HG03354 (cell line): ENCODE measurements at regions not wholly inside any gene's neighbourhood (a gene's known extent, or its start where the extent isn't known, plus 50 kb on each side); places are given as distances from the start of the nearest gene placed in this dataset.

Source experiments
- ATAC-seq: cut with Tn5 transposase; IDR thresholded peaks from one replicate; pipeline ENCODE4 v1.9.1; 2021; ENCODE audit warnings: mild to moderate bottlenecking; ENCODE audit not compliant: unreplicated experiment, poor library complexity, severe bottlenecking

- no peak for ATAC-seq
Measured at GRCh38 chr13:74006666-74007065, 127.5 kb downstream of the KLF12 start.

DNA sequence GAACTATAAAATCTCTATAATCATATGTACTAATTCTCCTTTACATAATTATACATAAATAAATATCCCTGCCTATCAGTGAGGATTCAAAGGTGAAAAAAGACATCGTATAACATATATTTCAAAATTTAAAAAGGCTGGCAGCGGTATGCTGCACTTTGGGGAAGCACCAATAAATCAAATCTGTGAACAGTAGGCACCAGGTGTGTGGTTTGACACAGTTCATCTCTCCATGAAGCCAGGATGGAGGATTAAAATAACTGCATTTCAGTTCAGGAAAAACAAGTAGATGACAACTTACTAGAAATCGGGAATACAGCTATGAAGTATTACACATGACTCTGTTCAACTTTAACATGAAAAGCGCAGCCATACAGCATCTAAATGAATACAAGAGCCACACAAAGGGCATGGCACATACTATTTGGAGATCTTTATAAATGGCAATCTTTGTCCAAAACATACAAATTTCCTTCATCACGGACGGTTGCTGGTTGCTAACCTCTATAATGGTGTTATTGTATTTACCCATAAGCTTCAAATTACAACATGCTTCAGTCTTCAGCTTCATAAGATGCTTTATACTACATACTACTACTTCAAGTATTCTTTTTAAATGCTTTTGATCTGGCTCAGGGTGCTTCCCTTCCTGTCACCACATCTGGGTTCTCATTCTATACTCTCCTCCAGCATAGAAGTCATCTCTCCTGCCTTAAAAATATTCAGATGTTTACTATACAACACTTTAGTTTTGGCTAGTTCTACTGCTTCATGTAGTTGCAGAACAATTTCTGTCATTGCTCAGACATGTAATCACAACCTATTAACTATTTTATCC lies 128.7 kb downstream of the KLF12 start:
- no peak for ATAC-seq

GRCh38 chr13:74004109-74004508 lies 130.1 kb downstream of the KLF12 start:
- no peak for ATAC-seq

- no peak for ATAC-seq
Measured at GRCh38 chr13:74003374-74003773, 130.8 kb downstream of the KLF12 start.

DNA sequence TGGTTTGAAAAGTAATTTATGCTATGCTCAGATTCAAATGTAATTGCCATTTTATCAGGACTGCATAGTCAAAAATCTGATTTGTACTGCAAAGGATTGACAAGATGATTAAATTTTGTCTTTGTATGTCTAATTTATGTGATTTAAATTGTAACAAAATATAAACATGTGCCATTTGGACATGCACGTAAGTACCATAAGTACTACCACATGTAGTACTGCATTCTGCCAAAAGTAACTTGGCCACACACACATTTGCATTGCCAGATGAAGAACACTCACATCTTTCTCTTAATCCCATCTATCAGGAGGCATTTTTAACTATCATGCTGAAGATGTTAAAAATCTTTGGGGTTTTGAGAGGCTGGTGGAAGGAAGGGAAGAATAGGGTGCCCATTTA lies 133.3 kb downstream of the KLF12 start:
- no peak for ATAC-seq

GRCh38 chr13:73998631-73999030 lies 135.6 kb downstream of the KLF12 start:
- ATAC-seq: peak; percentile 93

DNA sequence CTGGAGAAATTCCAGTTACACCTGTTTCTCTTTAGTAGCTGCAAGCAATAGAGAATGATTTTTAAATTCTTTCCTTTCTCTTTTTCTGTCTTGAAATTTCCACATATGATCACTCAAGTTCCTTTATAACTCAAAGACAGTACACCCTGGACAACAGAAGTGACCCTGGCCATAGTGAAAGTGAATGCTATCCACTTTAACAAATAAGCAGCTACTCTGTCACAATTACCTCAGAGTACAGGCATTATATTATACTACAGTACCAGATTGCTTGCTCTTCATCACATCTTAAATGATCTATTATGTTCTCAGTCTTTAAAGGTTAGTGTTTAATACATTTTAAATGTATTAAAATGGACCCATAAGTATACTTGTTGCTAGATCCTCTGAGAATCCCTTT lies 136.2 kb downstream of the KLF12 start:
- no peak for ATAC-seq

GRCh38 chr13:73996569-73996968 lies 137.6 kb downstream of the KLF12 start:
- no peak for ATAC-seq

GRCh38 chr13:73995736-73996135 lies 138.5 kb downstream of the KLF12 start:
- ATAC-seq: no peak

GRCh38 chr13:73993661-73994060 lies 140.5 kb downstream of the KLF12 start:
- ATAC-seq: no peak

- no peak for ATAC-seq
Measured at GRCh38 chr13:73991884-73992283, 142.3 kb downstream of the KLF12 start.

DNA sequence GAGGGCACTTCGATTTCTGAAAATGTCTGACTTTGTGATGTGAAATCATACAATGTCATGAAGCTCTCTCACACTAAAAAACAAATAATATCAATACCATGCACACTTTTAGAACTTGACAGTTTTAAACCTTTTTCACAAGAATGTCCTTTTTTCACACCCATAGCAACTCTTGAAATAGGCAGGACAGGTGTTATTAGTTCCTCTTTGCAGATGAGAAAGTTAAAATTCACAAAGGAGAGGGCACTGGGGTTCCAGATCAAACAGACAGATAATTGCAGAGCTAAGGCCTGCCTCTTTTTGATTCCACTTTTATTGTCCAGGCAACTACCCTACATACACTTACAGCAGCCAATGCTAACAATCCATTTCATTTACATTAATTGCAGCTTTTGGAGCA lies 142.8 kb downstream of the KLF12 start:
- no peak for ATAC-seq

DNA sequence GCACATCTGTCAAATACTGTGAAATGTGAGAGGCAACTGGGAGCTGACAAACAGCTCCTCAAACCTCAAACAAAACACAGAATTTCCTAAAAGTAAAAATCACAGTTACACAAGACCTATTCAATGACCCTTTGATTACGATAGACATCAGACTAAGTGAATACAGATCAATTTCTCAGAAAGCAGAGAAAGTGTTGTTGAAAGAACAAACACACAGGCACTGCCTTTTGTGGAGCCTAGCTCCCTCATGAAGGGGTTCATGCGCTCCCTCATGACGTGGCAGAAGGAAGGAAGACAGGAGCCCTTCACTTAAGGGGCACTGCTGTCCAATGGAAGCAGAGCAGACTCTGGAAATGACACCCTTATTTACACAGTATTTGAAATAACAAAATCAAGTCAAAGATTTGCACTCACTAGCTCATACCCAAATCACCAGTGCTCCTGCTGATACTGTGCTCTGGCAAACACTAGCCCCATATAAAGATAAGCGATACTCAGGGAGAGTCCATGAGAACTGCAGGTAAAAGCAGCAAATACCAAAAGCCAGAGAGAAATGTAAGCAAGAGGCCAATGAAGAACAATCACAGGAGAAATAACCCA lies 144.9 kb downstream of the KLF12 start:
- ATAC-seq: no peak

GRCh38 chr13:73988461-73988860 lies 145.7 kb downstream of the KLF12 start:
- ATAC-seq: no peak

DNA sequence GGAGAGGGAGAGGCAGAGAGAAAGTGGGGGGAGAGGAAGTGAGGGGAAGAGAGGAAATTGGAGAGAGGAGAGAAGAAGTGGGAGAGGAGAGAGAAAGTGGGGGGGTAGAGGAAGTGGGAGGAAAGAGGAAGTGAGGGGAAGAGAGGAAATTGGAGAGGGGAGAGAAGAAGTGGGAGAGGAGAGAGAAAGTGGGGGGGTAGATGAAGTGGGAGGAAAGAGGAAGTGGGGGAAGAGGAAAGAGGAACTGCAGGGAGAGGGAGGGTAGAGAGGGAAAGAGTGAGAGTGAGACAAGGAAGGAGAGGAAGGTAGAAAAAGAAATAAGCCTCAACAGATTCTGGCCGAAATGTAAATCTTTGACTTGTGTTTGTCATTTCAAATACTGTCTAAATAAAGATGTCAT lies 146.6 kb downstream of the KLF12 start:
- no peak for ATAC-seq

- ATAC-seq: no peak
Measured at GRCh38 chr13:73985783-73986182, 148.4 kb downstream of the KLF12 start.

DNA sequence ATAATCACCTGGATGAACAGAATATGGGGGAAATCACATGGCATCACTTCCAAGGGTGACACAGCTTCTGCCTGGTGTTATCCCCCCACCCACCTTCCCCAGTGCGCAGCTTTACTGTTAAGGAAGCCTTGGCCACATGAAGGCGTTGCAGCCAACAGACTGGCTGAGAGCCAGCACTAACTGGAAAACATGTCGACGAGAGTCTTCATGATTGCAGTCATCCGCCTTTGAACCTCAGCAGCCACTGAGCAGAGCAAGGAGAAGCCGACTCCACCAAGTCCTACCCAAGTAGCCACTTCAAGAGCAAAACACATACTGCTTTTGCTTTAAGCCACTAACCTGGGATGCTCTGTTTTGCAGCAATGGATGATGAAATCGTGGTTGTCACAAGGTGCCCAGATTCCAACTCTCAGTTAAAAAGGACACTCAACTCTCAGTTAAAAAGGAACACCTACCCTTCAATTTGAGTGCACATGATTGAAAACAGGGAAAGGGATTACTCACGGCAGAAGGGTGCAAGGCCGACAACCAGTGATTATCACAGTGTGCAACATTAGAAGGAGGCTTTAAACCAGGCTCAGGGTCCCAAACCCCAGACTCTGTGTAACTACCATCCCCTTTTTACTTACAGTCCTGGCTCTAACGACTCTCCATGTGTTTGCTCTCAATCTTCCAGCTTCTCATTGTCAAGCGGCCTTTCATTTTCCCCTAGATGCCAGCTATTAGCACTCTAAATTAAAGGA lies 149.1 kb downstream of the KLF12 start:
- ATAC-seq: no peak

DNA sequence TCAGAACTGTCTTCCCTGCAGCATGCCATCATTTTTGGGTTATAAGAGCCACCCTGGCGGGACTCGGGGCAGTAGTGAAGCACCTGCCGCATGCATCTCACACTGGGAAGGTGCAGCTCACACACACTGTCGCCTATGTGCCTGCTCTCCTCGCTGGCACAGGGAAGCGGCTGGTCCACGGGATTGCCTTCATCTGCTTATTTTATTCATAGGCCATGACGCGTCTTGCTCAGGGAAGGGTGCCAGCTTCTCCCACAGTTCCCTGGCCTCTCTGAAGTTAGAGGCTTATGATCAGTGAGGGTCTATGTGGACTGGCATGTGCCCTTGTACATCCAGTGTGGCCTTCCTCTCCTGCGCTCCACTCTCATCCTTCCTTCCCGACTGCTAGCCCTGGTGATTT lies 150.0 kb downstream of the KLF12 start:
- no peak for ATAC-seq

- ATAC-seq: no peak
Measured at GRCh38 chr13:73983109-73983508, 151.1 kb downstream of the KLF12 start.

DNA sequence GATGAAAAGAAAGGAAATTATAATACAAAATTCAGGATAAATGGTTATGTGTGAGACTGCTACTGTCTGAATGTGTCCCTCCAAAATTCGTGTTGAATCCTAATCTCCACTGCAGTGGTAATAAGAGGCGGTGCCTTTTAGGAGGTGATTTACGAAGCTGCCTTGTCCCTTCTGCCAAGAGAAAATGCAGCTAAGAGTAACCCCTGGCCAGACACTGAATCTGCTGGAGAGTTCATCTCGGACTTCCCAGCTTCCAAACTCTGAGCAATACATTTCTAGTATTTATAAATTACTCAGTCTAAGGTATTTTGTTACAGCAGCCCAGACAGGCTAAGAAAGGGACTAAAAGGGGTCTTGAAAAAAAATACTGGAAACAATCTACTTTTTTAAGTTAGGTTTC lies 152.6 kb downstream of the KLF12 start:
- ATAC-seq: no peak

- ATAC-seq: no peak
Measured at GRCh38 chr13:73975767-73976166, 158.4 kb downstream of the KLF12 start.
